HEK293T (cell line): ENCODE measurements at regions not wholly inside any gene's neighbourhood (a gene's known extent, or its start where the extent isn't known, plus 50 kb on each side); places are given as distances from the start of the nearest gene placed in this dataset.

ENCODE experiments used
- CTCF ChIA-PET: fragments of 350-600 bp; formaldehyde crosslinking; extraction: SDS; loops from one replicate; lab custom pipeline; 2021; ENCODE audit warnings: antibody characterized with exemption, inconsistent platforms; lab: Yijun Ruan, JAX
- POLR2A ChIA-PET: fragments of 350-600 bp; formaldehyde crosslinking; extraction: SDS; loops from one replicate; lab custom pipeline; 2020; ENCODE audit warnings: antibody characterized with exemption, inconsistent platforms; lab: Yijun Ruan, JAX
- DNase-seq: peaks from one replicate; pipeline ENCODE4 v3.0.0; 2012; ENCODE audit warnings: mixed read lengths; ENCODE audit errors: extremely low spot score
- ARNT ChIP-seq: fragments of 450-650 bp; IDR thresholded peaks from 2 replicates; pipeline ENCODE4 v1.6.1; 2017; ENCODE audit warnings: mild to moderate bottlenecking
- BHLHE40 ChIP-seq: fragments of 450-650 bp; IDR thresholded peaks from 2 replicates; pipeline ENCODE4 v1.6.1; 2016; ENCODE audit warnings: mild to moderate bottlenecking, moderate library complexity, borderline replicate concordance
- CTBP1 ChIP-seq: fragments of 450-650 bp; IDR thresholded peaks from 2 replicates; pipeline ENCODE4 v1.6.1; 2016; ENCODE audit warnings: borderline replicate concordance
- ELF4 ChIP-seq: fragments of 450-650 bp; IDR thresholded peaks from 2 replicates; pipeline ENCODE4 v1.6.1; 2017; ENCODE audit warnings: antibody characterized with exemption
- FOXA1 ChIP-seq: fragments of 450-650 bp; IDR thresholded peaks from 2 replicates; pipeline ENCODE4 v1.6.1; 2016; ENCODE audit warnings: mild to moderate bottlenecking
- FOXK2 ChIP-seq: fragments of 450-650 bp; IDR thresholded peaks from 2 replicates; pipeline ENCODE4 v1.6.1; 2016; ENCODE audit warnings: mild to moderate bottlenecking
- FOXM1 ChIP-seq: fragments of 450-650 bp; IDR thresholded peaks from 2 replicates; pipeline ENCODE4 v1.6.1; 2017; ENCODE audit warnings: mild to moderate bottlenecking, borderline replicate concordance
- HDGF ChIP-seq: fragments of 450-650 bp; IDR thresholded peaks from 2 replicates; pipeline ENCODE4 v1.6.1; 2017; ENCODE audit warnings: antibody characterized with exemption, borderline replicate concordance
- L3MBTL2 ChIP-seq: fragments of 450-650 bp; conservative IDR thresholded peaks from 2 replicates; pipeline ENCODE4 v1.6.1; 2016; ENCODE audit warnings: mild to moderate bottlenecking
- LEF1 ChIP-seq: fragments of 450-650 bp; IDR thresholded peaks from 2 replicates; pipeline ENCODE4 v1.6.1; 2017; ENCODE audit warnings: mild to moderate bottlenecking, borderline replicate concordance
- NFRKB ChIP-seq: fragments of 450-650 bp; IDR thresholded peaks from 2 replicates; pipeline ENCODE4 v1.6.1; 2016; ENCODE audit warnings: mild to moderate bottlenecking, moderate library complexity
- SP1 ChIP-seq: fragments of 450-650 bp; IDR thresholded peaks from 2 replicates; pipeline ENCODE4 v1.6.1; 2017
- SUZ12 ChIP-seq: fragments of 450-650 bp; IDR thresholded peaks from 2 replicates; pipeline ENCODE4 v1.6.1; 2016; ENCODE audit warnings: mild to moderate bottlenecking
- TARDBP ChIP-seq: fragments of 450-650 bp; IDR thresholded peaks from 2 replicates; pipeline ENCODE4 v1.6.1; 2016
- ZNF384 ChIP-seq: fragments of 450-650 bp; IDR thresholded peaks from 2 replicates; pipeline ENCODE4 v1.6.1; 2016
- TF ChIP-seq, protein P1 (sequence below): fragments of 450-650 bp; IDR thresholded peaks from 2 replicates; pipeline ENCODE4 v1.6.1; 2016

DNA sequence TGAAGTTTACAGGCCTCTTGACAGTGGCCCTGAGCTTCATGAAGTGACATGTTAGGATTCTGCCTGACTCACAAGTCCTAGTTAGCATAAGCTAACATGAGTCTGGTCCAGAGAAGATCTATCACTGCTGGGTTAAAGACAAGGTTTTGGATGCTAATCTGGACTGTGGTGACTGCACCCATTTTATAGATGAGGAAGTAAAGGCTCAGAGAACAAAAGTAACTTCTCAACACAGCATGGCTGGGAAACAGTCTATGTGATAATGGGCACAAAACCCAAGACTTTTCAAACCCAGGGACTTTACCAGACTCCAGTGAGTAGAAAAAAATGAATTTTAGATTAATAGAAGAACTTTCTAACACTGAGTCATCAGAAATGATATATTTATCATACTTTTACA lies 236.8 kb upstream of the IRX5 start:
- DNase-seq, result no peak
- TF ChIP-seq, protein P1, sequence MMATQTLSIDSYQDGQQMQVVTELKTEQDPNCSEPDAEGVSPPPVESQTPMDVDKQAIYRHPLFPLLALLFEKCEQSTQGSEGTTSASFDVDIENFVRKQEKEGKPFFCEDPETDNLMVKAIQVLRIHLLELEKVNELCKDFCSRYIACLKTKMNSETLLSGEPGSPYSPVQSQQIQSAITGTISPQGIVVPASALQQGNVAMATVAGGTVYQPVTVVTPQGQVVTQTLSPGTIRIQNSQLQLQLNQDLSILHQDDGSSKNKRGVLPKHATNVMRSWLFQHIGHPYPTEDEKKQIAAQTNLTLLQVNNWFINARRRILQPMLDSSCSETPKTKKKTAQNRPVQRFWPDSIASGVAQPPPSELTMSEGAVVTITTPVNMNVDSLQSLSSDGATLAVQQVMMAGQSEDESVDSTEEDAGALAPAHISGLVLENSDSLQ, result no peak
- TF ChIP-seq FOXK2, result no peak
- no peak for TF ChIP-seq SUZ12
- TF ChIP-seq FOXM1, result no peak
- no peak for TF ChIP-seq HDGF
- no peak for TF ChIP-seq ZNF384
- TF ChIP-seq L3MBTL2, result no peak
- TF ChIP-seq BHLHE40, result no peak
- no peak for TF ChIP-seq LEF1
- TF ChIP-seq ARNT, result no peak
- TF ChIP-seq ELF4, result no peak
- no peak for TF ChIP-seq FOXA1
- TF ChIP-seq SP1, result no peak
- TF ChIP-seq CTBP1, result no peak
- TF ChIP-seq TARDBP, result no peak
- no peak for TF ChIP-seq NFRKB
- CTCF ChIA-PET, result no interaction called here
- POLR2A ChIA-PET, result no interaction called here

DNA sequence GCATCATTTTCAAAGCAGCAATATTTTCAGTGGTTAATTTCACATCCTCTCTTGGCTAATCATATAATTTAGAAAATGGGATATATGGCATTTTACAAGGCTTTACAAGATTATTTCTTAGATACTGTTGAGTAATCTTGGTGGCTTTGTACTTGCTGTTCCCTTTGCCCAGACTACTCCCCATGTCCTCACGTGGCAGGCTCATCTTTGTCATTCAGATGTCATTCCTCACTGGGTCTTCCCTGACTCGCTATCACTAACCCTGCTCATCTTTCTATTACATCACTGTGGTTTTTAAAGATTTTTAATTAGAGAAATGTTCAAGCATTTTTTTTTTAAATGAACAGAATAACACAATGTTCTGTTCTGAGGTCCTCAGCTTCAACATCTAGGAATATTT lies 240.0 kb upstream of the IRX5 start:
- no peak for TF ChIP-seq NFRKB
- TF ChIP-seq FOXM1, result no peak
- TF ChIP-seq FOXA1, result no peak
- TF ChIP-seq CTBP1, result no peak
- TF ChIP-seq ARNT, result no peak
- no peak for TF ChIP-seq FOXK2
- no peak for DNase-seq
- POLR2A ChIA-PET, result no interaction called here
- CTCF ChIA-PET, result no interaction called here

DNA sequence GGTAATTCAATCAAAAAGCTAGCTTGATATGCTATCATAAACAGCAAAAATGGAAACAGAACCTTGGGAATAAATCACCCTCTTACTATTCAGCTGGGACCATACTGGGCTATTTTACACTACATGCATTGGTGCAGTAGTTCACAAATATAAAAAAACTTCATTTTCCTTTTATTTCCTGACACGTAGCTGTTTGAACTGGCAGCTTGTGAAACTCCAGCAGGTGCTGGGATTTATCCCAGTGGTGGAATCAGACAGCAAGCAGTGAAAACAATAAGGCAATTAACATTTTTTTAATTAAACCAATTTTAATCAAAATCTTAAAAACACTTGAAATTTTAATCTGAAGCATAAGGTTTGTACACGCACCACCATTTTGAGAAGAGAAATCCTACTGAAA lies 240.4 kb upstream of the IRX5 start:
- CTCF ChIA-PET, result no interaction called here
- POLR2A ChIA-PET, result no interaction called here
- no peak for DNase-seq
- TF ChIP-seq NFRKB (no peak), ZNF384 (no peak), ARNT (no peak), BHLHE40 (no peak), L3MBTL2 (no peak), LEF1 (no peak), CTBP1 (no peak), HDGF (no peak), FOXK2 (no peak), SP1 (no peak), SUZ12 (no peak), FOXM1 (no peak)

DNA sequence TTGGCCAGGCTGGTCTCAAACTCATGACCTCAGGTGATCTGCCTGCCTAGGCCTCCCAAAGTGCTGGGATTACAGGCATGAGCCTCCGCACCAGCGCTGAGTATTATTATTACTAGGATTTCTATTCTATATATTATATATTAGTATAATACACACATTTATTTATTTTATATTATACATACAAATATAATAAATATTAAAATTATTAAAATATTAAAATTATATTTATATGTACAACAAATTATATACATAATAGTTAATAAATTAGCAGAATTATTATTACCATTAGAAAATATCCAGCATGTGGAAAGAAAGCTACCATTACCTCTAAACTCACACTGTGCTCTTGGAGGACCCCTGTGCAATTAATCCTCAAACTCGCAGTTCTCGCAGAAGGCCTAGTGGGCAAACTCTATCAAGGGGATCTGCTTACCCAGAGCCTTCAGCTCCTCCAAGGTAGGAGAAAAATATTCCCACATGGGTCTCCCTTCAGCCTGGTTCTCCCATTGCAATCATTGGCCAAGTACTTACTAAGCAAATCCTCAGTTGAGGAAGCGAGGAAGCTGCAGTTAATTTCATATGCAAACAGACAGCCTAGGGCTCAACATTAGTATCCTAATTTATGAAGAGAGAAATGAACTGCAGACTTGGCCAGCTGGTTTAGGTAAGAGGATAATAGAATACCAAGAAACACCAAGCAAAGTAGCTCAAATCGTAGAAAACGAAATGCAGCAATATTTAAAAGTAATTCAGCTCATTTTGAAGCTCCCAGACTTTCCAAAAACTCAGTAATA lies 241.4 kb upstream of the IRX5 start:
- POLR2A ChIA-PET, result no interaction called here
- TF ChIP-seq CTBP1, result no peak
- TF ChIP-seq, protein P1, result no peak
- no peak for TF ChIP-seq HDGF
- TF ChIP-seq TARDBP, result no peak
- no peak for TF ChIP-seq NFRKB
- CTCF ChIA-PET, result no interaction called here
- no peak for DNase-seq

DNA sequence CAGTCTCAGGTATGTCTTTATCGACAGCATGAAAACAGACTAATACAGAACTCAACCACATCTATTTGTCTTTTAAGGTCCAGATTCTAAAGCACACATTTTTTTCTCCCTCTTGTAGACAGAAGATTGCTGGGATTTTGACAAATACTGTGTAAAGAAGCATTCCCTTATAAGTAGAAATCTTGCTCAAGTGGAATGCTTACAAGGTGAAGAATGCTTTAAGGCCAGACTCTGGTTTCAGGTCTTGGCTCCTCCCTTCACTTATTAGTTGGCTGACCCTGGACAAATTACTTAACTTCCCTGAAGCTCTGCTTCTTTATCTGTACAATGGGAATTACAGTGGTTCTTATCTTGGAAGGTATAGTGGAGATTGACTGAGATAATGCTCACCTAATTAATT lies 242.3 kb upstream of the IRX5 start:
- DNase-seq, result no peak
- ChIA-PET CTCF (no interaction called here), POLR2A (interaction anchor here (0.6 kb wide), 1 partner anchor 687 kb away, joined by 3 read pairs; no protein-coding TSS in a partner anchor)
- TF ChIP-seq CTBP1, result no peak
- TF ChIP-seq FOXM1, result no peak
- no peak for TF ChIP-seq ELF4

DNA sequence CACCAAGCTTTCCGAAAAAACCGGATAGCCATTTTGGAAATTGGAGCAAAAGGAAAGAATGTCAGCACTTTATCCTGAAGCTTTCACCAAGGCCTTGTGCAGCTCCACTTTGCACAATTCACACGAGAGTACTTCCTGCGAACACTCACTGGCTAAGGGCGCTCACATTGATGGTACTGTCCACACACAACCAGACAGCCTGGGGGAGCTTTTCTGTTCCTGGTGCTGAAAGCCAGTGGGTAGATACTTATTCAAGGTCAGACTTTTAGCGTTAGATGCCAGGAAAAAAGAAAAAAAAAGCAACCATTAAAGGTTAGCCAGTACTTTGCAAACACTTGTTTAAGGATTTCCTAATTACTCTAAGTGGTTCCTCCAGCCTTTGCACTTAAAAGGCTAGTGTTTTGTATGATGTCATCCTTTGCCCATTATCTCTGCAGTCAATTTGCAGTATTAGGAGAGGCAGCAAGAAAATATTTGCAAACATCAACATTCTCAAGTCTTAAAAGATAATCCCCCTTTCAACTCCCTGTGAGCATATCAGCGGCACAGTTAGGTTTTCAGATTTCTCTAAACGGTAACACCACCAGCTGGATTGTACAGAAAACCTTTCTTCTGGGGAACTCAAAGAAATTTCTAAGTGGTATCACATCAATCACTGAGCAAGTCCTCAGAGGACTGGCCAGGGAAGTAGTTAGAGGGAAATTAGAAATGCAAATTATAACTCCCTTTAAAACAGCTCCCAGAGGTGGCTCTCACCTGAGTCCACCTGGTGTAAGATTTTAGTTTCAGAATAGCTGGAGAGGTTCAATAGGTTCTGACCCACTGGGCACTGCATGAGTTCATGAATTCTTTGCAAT lies 243.4 kb upstream of the IRX5 start:
- POLR2A ChIA-PET, result no interaction called here
- CTCF ChIA-PET, result no interaction called here
- no peak for DNase-seq
- TF ChIP-seq NFRKB (no peak), ZNF384 (0 out of 2 replicates have a peak, but pooled peaks have one; percentile 9), L3MBTL2 (no peak), SUZ12 (no peak), CTBP1 (no peak)
- TF ChIP-seq, protein P1, result no peak
